ENCODE measurements at regions not wholly inside any gene's neighbourhood (a gene's known extent, or its start where the extent isn't known, plus 50 kb on each side); places are given as distances from the start of the nearest gene placed in this dataset.

DNA sequence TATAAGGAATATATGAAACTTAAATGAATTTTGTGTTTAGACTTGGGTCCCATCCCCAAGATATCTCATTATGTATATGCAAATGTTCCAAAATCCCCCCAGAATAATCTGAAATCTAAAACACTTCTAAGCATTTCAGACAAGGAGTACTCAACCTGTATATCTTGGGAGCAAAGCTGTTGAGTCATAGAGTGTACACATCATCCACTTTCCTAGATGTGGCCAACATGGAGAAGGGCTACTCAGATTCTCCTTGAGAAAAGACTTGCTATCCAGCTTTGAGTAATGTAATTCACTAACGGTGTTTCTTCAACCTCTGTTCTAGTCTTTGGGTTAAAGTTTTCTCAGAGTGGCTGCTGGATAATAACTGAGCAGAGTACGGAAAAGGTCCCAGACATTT, 215.5 kb upstream of the POU1F1 start:
- TF ChIP-seq, protein P1, sequence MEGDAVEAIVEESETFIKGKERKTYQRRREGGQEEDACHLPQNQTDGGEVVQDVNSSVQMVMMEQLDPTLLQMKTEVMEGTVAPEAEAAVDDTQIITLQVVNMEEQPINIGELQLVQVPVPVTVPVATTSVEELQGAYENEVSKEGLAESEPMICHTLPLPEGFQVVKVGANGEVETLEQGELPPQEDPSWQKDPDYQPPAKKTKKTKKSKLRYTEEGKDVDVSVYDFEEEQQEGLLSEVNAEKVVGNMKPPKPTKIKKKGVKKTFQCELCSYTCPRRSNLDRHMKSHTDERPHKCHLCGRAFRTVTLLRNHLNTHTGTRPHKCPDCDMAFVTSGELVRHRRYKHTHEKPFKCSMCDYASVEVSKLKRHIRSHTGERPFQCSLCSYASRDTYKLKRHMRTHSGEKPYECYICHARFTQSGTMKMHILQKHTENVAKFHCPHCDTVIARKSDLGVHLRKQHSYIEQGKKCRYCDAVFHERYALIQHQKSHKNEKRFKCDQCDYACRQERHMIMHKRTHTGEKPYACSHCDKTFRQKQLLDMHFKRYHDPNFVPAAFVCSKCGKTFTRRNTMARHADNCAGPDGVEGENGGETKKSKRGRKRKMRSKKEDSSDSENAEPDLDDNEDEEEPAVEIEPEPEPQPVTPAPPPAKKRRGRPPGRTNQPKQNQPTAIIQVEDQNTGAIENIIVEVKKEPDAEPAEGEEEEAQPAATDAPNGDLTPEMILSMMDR (IDR thresholded peaks at IDR 0.05), result no peak
- no peak for TF ChIP-seq POLR2A (IDR thresholded peaks at IDR 0.05)
